ENCODE measurements at regions not wholly inside any gene's neighbourhood (a gene's known extent, or its start where the extent isn't known, plus 50 kb on each side); places are given as distances from the start of the nearest gene placed in this dataset.
"Not testable (repeated sequence)": the region's sequence is repeated elsewhere in the genome, so short reads cannot be mapped to it uniquely, and the experiment has no call there.

DNA sequence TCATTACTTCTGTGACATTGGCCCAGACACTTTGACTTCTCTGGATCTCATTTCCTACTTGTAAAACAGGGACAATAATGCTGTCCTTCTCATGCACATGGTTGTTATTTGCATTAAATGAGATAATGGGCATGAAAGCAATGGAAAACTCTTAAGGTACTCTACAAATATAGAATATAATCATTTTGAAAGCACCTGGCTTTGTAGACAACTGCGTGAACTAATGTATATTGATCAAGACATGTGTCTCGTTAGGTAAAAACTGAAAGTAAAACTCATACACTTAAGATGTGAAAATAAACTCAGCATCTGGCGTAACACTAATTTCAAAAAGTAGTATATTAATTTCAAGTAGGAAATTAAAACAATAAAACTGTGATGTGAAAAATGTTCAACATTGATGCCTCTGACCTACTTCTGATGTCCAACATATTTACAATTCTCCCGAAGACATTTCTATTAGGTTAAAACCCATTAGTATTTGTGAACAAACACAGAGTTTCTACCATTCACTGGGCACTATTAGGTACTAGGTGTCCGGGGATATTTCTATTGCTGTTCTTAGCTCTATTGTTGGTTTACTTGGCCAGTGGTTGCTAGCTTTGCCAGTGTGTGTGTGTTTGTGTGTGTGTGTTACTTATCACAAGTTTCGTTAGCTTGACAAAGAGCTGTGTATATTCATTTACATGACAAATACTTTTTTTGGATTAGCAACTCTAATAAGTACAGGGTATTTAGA lies 220.5 kb downstream of the KCNRG start:
- Mint-ChIP-seq H3K27ac (no peak overlapping the region), H3K36me3 (ENCODE audit: low read depth) (peaks cover 10% of the 10 kb centered on the region), H3K27me3 (ENCODE audit: low read depth) (peaks cover 58% of the 10 kb centered on the region), H3K9me3 (peaks cover 13% of the 10 kb centered on the region), H3K4me3 (peak overlapping the region; percentile 14), H3K4me1 (ENCODE audit: low read depth) (peaks cover 34% of the 10 kb centered on the region)
- no peak for DNase-seq (ENCODE audit: low spot score)

DNA sequence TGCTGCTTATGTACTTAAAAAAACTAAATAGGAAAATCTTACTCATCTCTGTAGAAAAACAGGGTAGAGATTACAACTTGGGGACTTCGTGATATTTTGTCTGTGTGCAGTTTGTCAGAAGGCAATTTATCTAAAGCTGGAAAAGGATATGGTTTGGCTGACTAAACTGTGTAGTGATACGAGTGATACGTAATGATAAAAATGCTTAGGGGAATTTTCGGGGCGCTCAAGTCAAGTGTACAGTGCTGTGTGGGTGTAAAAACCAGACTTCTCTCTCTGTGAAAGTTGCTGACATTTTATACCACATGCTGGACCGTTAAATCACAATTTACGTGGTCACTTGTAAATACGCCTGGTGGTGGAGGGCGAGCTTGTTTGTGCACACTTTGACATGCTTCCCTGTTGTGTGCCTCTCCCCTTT lies 221.7 kb downstream of the KCNRG start:
- peak overlapping the region; percentile 67 for H3K27ac Mint-ChIP-seq
- peaks cover 13% of the 10 kb centered on the region for H3K9me3 Mint-ChIP-seq
- peak; percentile 68 for DNase-seq (ENCODE audit: low spot score)
- H3K36me3 Mint-ChIP-seq (ENCODE audit: low read depth): peaks cover 10% of the 10 kb centered on the region
- H3K4me1 Mint-ChIP-seq (ENCODE audit: low read depth): peaks cover 32% of the 10 kb centered on the region
- H3K27me3 Mint-ChIP-seq (ENCODE audit: low read depth): peaks cover 57% of the 10 kb centered on the region
- H3K4me3 Mint-ChIP-seq: peak overlapping the region; percentile 49

DNA sequence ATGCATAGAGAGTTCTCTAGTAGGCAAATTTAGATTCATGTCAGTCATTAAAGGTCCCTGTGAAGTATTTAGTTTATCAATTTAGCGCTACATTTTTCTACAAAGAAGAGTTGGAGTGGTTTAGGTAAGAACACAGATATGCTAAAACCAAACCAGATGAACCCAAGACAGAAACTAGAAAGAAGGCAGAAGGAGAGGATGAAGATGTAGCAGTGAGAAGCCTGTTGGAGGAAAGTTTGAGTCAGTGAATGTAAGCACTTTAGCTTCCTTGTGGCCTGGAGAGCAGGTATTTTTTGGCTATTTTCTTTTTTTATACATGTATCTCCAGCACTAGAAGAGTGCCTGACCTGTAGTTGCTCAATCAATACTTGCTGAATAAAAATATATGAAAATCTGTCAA lies 223.7 kb downstream of the KCNRG start:
- Mint-ChIP-seq H3K27me3 (ENCODE audit: low read depth) (peaks cover 56% of the 10 kb centered on the region), H3K27ac (no peak overlapping the region)

DNA sequence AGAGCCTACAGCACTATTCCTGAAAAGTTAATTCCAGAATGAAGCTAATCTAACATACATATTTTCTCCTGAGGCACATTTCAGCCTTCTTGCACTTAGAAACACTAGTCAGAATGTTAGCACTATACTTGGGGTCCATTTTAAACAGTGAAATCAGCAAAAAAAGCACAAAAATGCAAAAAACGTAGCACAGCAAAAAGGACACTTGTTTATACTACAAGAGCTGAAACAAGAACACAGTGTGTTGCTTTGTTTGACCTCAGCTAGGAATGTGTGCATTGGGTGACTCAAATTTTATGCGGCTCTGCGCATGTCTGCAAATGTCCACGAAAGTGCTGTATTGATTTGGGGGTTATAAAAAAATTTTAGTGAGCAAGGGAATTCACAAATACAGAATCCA lies 226.2 kb downstream of the KCNRG start:
- H3K4me1 Mint-ChIP-seq (ENCODE audit: low read depth): peaks cover 39% of the 10 kb centered on the region
- peaks cover 57% of the 10 kb centered on the region for H3K27me3 Mint-ChIP-seq (ENCODE audit: low read depth)
- no peak for DNase-seq (ENCODE audit: low spot score)
- peaks cover 3% of the 10 kb centered on the region for H3K36me3 Mint-ChIP-seq (ENCODE audit: low read depth)
- H3K27ac Mint-ChIP-seq: no peak overlapping the region
- no peaks in the 10 kb centered on the region for H3K9me3 Mint-ChIP-seq
- H3K4me3 Mint-ChIP-seq: no peak overlapping the region

More for the DNA sequence above, 223.7 kb downstream of the KCNRG start:
- peaks cover 5% of the 10 kb centered on the region for H3K36me3 Mint-ChIP-seq (ENCODE audit: low read depth)
- peaks cover 35% of the 10 kb centered on the region for H3K4me1 Mint-ChIP-seq (ENCODE audit: low read depth)
- no peak for DNase-seq (ENCODE audit: low spot score)
- H3K9me3 Mint-ChIP-seq: peaks cover 4% of the 10 kb centered on the region
- no peak overlapping the region for H3K4me3 Mint-ChIP-seq

DNA sequence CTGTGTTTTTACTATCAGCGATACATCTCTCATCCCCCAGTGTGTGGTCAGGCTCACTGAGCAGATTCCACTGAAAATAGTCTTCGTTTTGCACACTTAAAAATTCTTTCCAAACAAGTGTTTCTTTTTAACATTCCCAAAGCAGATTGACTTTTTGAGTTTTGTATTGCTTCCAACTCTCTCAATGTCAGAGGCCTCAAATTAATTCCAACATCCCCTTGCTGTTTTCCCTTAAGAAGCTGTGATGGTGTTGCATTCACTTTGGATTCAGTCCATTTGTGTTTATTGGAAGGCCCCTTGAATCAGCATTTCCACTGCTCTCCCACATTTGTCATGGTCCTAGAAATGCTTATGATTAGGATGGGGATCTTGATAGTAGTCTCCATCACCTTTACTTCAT lies 228.7 kb downstream of the KCNRG start:
- Mint-ChIP-seq H3K36me3 (ENCODE audit: low read depth) (peaks cover 3% of the 10 kb centered on the region), H3K27ac (no peak overlapping the region), H3K4me3 (no peak overlapping the region), H3K9me3 (no peaks in the 10 kb centered on the region), H3K4me1 (ENCODE audit: low read depth) (peaks cover 25% of the 10 kb centered on the region), H3K27me3 (ENCODE audit: low read depth) (peaks cover 56% of the 10 kb centered on the region)
- DNase-seq (ENCODE audit: low spot score): no peak

DNA sequence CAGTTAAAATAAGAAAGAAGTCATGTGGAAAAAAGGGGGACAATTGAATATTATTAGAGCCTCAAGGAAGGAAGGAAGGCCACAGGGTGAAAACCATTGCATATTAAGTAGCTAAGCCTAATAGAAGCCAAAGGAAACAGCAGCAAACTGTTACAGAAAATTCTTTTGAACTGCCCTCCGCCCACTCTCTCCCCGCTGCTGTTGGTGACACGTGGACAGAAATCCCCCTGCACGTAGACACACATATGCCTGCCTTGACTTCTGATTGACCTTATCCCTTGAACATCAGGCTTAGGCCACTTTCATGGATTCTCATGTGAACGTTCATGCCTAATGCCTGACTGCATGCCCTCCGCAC lies 229.1 kb downstream of the KCNRG start:
- Mint-ChIP-seq H3K4me3 (no peak overlapping the region), H3K36me3 (ENCODE audit: low read depth) (peaks cover 3% of the 10 kb centered on the region), H3K4me1 (ENCODE audit: low read depth) (peaks cover 23% of the 10 kb centered on the region), H3K9me3 (no peaks in the 10 kb centered on the region), H3K27me3 (ENCODE audit: low read depth) (peaks cover 56% of the 10 kb centered on the region), H3K27ac (no peak overlapping the region)
- no peak for DNase-seq (ENCODE audit: low spot score)

DNA sequence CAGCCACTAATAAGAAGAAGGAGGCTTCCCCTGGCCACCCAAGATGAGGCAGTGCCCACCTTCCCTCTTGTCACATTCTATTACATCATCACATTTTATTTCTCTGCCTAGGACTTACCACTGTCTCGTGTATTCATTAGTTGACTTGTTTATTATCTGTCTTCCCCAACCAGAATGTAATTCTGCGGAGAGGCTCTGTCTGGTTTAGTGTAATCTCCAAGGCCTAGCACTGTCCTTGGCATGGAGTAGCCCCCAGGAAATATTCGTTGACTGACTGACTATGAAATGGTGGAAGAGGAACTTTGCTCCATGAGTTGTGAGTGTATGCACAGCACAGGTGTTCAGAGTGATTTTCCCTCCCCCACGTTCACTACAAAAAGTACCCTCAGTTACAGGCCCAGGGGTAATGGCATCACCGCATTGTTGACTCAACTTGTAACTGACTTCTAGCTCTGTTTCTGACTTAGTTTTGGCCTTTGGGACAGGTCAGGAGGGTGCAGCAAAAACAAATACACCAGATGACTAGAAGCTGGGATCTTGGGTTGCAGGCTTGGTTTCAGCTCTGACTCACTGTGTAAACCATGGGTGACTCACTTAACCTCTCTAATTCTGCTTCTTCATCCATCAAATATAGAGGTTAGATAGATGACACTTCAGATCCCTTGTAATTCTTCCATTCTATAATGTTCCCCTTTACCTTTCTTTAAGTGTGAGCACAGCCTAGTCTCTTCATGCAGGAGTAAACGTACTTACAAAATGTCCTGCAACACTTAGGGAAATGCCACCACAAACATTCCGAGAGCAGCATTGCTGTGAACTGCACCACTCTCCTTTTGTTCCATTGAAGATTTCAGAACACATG lies 229.7 kb downstream of the KCNRG start:
- DNase-seq (ENCODE audit: low spot score): peak; percentile 80
- no peaks in the 10 kb centered on the region for H3K9me3 Mint-ChIP-seq
- peak overlapping the region; percentile 10 for H3K4me3 Mint-ChIP-seq
- H3K4me1 Mint-ChIP-seq (ENCODE audit: low read depth): peaks cover 23% of the 10 kb centered on the region
- H3K36me3 Mint-ChIP-seq (ENCODE audit: low read depth): peaks cover 3% of the 10 kb centered on the region
- no peak overlapping the region for H3K27ac Mint-ChIP-seq
- peaks cover 55% of the 10 kb centered on the region for H3K27me3 Mint-ChIP-seq (ENCODE audit: low read depth)

DNA sequence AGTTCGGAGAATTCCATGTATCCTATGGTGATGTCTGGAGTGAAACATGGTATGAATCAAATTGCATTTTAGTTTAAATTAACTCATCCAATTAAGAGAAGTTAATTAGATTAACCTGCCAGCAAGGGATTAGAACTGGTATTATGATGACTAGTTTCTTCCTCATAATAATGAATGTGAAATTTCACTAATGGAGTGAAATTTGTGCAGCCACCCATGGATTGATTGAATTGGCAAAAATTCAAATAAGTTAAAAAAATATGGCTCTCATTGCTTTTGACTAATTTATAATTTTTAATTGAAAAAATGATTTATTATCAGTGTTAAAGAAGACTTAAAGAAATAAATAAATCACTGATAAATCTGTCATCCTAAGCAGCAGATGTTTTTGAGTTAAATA lies 232.0 kb downstream of the KCNRG start:
- DNase-seq (ENCODE audit: low spot score): no peak
- Mint-ChIP-seq H3K27me3 (ENCODE audit: low read depth) (peaks cover 61% of the 10 kb centered on the region), H3K4me1 (ENCODE audit: low read depth) (peaks cover 21% of the 10 kb centered on the region), H3K4me3 (no peak overlapping the region), H3K27ac (no peak overlapping the region), H3K9me3 (no peaks in the 10 kb centered on the region), H3K36me3 (ENCODE audit: low read depth) (no peaks in the 10 kb centered on the region)

DNA sequence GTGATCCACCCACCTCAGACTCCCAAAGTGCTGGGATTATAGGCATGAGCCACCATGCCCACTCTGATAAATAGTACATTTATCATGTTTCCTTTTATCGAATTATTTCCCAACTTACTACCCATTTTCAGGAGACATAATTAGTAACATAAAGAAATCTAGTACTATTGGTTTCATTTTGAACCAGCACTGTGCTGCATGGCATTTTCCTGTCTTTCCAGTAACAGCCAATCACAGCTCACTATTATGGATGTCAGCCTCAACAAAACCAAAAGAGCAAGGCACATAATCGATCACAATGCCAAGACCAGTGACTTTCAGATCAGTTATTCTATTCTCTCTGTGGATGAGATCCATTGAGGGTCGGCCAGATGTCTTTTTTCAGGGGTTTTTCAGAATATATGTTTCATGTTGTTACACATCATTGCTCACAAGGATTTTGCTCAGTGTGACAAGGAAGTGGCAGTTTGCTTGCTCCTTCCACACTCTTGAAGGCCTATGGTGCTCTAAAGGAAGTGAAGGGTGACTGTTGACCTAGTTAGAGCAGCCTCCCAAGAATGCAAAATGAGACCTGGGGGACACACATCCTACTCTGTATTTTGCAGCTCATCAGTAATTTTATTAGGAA lies 233.4 kb downstream of the KCNRG start:
- Mint-ChIP-seq H3K36me3 (ENCODE audit: low read depth) (no peaks in the 10 kb centered on the region), H3K9me3 (no peaks in the 10 kb centered on the region), H3K4me3 (no peak overlapping the region), H3K27me3 (ENCODE audit: low read depth) (peaks cover 66% of the 10 kb centered on the region), H3K27ac (no peak overlapping the region), H3K4me1 (ENCODE audit: low read depth) (peaks cover 21% of the 10 kb centered on the region)
- DNase-seq (ENCODE audit: low spot score): no peak

DNA sequence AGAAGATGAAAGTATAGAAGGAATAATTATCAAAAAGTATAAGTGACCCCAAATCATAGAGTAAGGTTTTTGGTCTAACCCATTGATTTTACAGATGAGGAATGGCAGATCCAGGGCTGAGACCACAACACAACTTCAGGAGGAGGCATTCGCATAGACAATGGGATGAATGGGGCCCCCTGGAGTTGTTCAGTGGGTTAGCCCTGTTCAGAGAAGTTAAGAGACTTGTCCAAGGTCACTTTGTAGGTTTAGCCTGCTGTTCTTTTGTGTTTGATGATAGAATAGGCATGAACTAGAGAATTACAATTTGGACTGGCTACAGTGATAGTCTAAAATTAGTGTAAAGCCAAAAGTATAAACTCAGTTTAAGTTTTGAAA lies 233.9 kb downstream of the KCNRG start:
- no peak overlapping the region for H3K27ac Mint-ChIP-seq
- H3K27me3 Mint-ChIP-seq (ENCODE audit: low read depth): peaks cover 62% of the 10 kb centered on the region
- peaks cover 18% of the 10 kb centered on the region for H3K4me1 Mint-ChIP-seq (ENCODE audit: low read depth)
- H3K36me3 Mint-ChIP-seq (ENCODE audit: low read depth): no peaks in the 10 kb centered on the region
- H3K9me3 Mint-ChIP-seq: no peaks in the 10 kb centered on the region
- no peak overlapping the region for H3K4me3 Mint-ChIP-seq
- DNase-seq (ENCODE audit: low spot score): no peak

DNA sequence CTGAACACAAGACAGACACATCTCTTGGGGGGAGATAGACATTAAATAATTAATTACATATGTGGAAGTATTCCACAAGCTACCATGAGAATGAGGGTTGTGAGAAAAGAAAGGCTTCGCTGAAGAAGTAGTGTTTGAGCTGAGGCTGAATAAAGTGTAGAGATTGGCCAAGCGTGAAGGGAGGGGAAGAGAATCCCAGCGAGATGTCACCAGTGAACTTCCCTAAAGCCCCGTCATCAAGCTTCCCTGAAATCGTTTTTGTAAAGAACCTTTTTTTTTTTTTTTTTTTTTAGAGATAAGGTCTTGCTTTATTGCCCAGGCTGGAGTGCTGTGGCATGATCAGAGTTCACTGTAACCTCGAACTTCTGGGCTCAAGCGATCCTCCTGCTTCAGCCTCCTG lies 235.2 kb downstream of the KCNRG start:
- Mint-ChIP-seq H3K36me3 (ENCODE audit: low read depth) (no peaks in the 10 kb centered on the region), H3K4me3 (no peak overlapping the region), H3K4me1 (ENCODE audit: low read depth) (peaks cover 11% of the 10 kb centered on the region), H3K27ac (no peak overlapping the region), H3K27me3 (ENCODE audit: low read depth) (peaks cover 61% of the 10 kb centered on the region), H3K9me3 (no peaks in the 10 kb centered on the region)
- no peak for DNase-seq (ENCODE audit: low spot score)

DNA sequence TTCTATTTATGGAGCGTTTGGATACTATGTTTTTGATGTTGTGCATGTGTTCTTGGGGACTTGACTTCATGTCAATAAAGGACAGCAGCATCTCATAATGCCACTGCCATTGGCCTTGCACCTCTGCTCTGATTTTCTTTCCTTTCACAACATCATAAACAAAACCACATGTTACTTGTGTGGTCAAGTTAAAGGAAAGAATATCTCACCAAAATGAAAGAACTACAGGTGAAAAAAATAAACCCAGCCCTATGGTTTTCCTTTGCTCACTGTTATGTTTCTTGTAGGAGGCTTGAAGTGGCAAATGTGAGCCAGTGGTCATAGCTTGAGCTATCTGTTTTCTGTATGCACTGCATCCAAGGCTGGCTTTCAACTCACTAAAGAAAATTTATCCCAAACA lies 240.4 kb downstream of the KCNRG start:
- Mint-ChIP-seq H3K4me1 (ENCODE audit: low read depth) (peaks cover 27% of the 10 kb centered on the region), H3K36me3 (ENCODE audit: low read depth) (no peaks in the 10 kb centered on the region), H3K27me3 (ENCODE audit: low read depth) (peaks cover 66% of the 10 kb centered on the region), H3K9me3 (no peaks in the 10 kb centered on the region), H3K4me3 (no peak overlapping the region), H3K27ac (no peak overlapping the region)
- no peak for DNase-seq (ENCODE audit: low spot score)

DNA sequence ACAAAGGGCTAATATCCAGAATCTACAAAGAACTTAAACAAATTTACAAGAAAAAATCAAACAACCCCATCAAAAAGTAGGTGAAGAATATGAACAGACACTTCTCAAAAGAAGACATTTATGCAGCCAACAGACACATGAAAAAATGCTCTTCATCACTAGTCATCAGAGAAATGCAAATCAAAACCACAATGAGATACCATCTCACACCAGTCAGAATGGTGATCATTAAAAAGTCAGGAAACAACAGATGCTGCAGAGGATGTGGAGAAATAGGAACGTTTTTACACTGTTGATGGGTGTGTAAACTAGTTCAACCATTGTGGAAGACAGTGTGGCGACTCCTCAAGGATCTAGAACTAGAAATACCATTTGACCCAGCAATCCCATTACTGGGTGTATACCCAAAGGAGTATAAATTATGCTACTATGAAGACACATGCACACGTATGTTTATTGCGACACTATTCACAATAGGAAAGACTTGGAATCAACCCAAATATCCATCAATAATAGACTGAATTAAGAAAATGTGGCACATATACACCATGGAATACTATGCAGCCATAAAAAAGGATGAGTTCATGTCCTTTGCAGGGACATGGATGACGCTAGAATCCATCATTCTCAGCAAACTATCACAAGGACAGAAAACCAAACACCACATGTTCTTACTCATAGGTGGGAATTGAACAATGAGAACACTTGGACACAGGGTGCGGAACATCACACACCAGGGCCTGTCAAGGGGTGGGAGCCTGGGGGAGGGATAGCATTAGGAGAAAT lies 241.5 kb downstream of the KCNRG start:
- H3K36me3 Mint-ChIP-seq (ENCODE audit: low read depth); H3K9me3 Mint-ChIP-seq; H3K27ac Mint-ChIP-seq; DNase-seq (ENCODE audit: low spot score): not testable (repeated sequence)
- peaks cover 66% of the 10 kb centered on the region for H3K27me3 Mint-ChIP-seq (ENCODE audit: low read depth)
- peaks cover 27% of the 10 kb centered on the region for H3K4me1 Mint-ChIP-seq (ENCODE audit: low read depth)
- H3K4me3 Mint-ChIP-seq: peak overlapping the region; percentile 43

Data from T-helper 2 cell treated with Interferon-gamma antibody and Interleukin-4, amounts not matched to agents 5 μg/mL and 100 μg/mL, for 36 hours (primary cell).